ENCODE measurements at regions not wholly inside any gene's neighbourhood (a gene's known extent, or its start where the extent isn't known, plus 50 kb on each side); places are given as distances from the start of the nearest gene placed in this dataset.

DNA sequence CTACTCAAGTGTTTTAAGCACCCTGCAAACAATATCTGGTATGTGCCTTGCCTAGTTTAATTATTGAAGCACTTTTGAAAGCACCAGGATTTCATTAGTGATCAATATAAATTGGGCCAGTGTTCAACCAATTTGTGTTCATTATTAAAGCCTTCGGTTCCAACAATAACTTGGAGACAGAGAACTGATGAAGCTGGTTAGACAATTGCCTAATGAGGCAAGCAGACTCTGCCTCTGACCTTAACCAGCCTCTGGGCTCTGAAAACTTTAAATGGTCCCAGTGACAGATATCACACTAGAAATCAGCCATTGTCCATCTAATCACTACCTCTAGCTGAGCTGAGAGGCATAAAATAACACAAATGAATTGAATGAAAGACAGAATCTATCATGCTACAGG is 139.9 kb upstream of the CNTN6 start:
- DNase-seq = no peak
- no peaks in the 10 kb centered on the region for H3K36me3 Mint-ChIP-seq
- H3K4me1 Mint-ChIP-seq = no peaks in the 10 kb centered on the region
- H3K27ac Mint-ChIP-seq = no peak overlapping the region
- no peaks in the 10 kb centered on the region for H3K27me3 Mint-ChIP-seq
- no peaks in the 10 kb centered on the region for H3K9me3 Mint-ChIP-seq
- no peak overlapping the region for H3K4me3 Mint-ChIP-seq

- Mint-ChIP-seq H3K27me3 (no peaks in the 10 kb centered on the region), H3K4me1 (no peaks in the 10 kb centered on the region), H3K4me3 (no peak overlapping the region), H3K9me3 (peaks cover 10% of the 10 kb centered on the region), H3K36me3 (peaks cover 3% of the 10 kb centered on the region), H3K27ac (no peak overlapping the region)
- no peak for DNase-seq
Observed at GRCh38 chr3:963255-963654, 129.6 kb upstream of the CNTN6 start.

DNA sequence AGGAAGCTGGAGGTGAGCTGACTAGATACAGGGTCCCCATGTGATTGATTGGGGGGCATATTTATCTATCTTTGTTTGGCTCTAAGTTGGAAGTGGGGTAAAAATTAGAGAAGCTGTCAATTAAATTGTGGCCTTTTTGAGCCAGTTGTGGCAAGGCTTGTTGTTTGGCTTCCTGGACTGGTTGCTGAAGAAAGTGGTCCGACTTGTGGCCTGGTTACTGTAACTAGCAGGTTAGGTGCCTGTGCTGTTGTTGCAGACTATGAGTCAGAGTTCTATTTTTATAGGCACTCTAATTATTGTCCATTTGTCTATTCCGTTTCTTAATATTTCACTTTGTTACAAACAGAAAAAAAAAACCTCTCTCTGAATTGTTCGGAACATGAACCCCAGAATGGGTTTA is 129.1 kb upstream of the CNTN6 start:
- H3K27me3 Mint-ChIP-seq = no peaks in the 10 kb centered on the region
- DNase-seq = no peak
- no peak overlapping the region for H3K4me3 Mint-ChIP-seq
- H3K9me3 Mint-ChIP-seq = peaks cover 10% of the 10 kb centered on the region
- no peaks in the 10 kb centered on the region for H3K4me1 Mint-ChIP-seq
- peaks cover 3% of the 10 kb centered on the region for H3K36me3 Mint-ChIP-seq
- H3K27ac Mint-ChIP-seq = no peak overlapping the region

DNA sequence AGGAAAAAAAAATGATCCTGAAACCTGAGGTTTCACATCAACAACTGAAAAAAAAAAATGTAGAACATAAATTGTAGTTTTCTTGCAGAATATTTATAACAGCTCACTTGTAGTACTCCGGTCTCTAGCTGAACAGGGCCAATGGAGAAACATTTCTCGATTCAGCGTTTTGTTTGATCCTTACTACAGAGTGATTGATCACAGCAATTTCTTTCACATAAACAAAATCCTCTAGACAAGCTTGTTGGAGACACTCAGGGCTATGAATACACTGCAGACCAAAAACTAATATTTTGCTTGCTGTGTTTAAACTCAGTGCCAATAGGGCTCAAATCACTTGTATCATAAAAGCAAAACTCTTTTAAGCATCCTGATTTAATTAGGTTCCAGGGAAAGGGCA is 127.0 kb upstream of the CNTN6 start:
- Mint-ChIP-seq H3K4me3 (no peak overlapping the region), H3K27me3 (no peaks in the 10 kb centered on the region), H3K27ac (no peak overlapping the region), H3K36me3 (peaks cover 3% of the 10 kb centered on the region), H3K4me1 (no peaks in the 10 kb centered on the region), H3K9me3 (peaks cover 9% of the 10 kb centered on the region)
- no peak for DNase-seq

- no peaks in the 10 kb centered on the region for H3K27me3 Mint-ChIP-seq
- H3K36me3 Mint-ChIP-seq = peaks cover 3% of the 10 kb centered on the region
- H3K4me3 Mint-ChIP-seq = no peak overlapping the region
- no peaks in the 10 kb centered on the region for H3K4me1 Mint-ChIP-seq
- H3K27ac Mint-ChIP-seq = no peak overlapping the region
- peaks cover 10% of the 10 kb centered on the region for H3K9me3 Mint-ChIP-seq
- DNase-seq = no peak
Observed at GRCh38 chr3:966341-966740, 126.5 kb upstream of the CNTN6 start.

DNA sequence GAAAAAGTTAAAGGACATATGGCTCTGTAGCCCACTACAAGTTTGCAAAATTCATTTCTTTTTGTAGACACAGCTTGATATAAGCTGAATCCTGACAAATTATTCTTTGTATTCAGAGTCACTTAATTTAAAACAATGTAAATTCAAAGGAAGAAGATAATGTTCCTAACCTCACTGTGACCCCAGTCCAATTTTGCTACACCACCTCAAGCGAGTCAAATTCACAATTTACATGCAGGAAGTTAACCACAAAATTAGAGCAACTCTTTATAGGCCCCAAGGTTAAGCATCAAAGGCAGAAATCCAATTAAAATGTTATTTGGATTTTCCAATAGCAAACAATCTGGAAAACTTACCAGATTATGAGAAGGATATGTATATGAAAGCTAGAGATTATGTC is 119.5 kb upstream of the CNTN6 start:
- no peaks in the 10 kb centered on the region for H3K36me3 Mint-ChIP-seq
- H3K9me3 Mint-ChIP-seq = peaks cover 8% of the 10 kb centered on the region
- H3K27ac Mint-ChIP-seq = no peak overlapping the region
- DNase-seq = no peak
- H3K4me3 Mint-ChIP-seq = no peak overlapping the region
- H3K27me3 Mint-ChIP-seq = no peaks in the 10 kb centered on the region
- no peaks in the 10 kb centered on the region for H3K4me1 Mint-ChIP-seq

DNA sequence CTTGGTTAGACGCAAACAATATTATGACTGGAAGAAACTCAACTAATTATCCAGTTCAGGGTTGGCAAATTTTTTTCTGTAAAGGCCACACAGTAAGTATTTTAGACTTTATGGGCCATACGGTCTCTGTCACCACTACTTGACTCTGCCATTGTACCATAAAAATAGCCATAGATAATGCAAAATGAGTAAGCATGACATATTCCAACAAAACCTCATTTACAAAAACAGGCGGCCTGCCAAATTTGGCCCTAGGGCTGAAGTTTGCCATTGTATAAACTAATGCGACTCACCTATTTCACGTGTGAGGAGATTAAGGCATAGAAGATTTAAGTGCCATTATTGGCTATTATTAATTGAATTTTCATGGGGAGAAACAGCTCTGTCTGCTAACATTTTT is 116.8 kb upstream of the CNTN6 start:
- no peak overlapping the region for H3K27ac Mint-ChIP-seq
- H3K27me3 Mint-ChIP-seq = no peaks in the 10 kb centered on the region
- H3K4me1 Mint-ChIP-seq = no peaks in the 10 kb centered on the region
- no peak for DNase-seq
- H3K4me3 Mint-ChIP-seq = no peak overlapping the region
- H3K36me3 Mint-ChIP-seq = no peaks in the 10 kb centered on the region
- peaks cover 7% of the 10 kb centered on the region for H3K9me3 Mint-ChIP-seq

DNA sequence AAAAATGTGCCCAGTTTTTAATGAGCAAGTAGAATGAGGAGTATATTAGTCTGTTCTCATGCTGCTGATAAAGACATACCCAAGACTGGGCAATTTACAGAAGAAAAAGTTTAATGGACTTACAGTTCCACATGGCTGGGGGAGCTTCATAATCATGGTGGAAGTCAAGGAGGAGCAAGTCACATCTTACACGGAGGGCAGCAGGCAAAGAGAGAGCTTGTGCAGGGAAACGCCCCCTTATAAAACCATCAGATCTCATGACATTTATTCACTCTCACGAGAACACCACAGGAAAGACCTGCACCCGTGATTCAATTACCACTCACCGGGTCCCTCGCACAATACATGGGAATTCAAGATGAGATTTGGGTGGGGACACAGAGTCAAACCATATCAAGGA is 111.7 kb upstream of the CNTN6 start:
- no peak for DNase-seq
- H3K27ac Mint-ChIP-seq = no peak overlapping the region
- H3K36me3 Mint-ChIP-seq = no peaks in the 10 kb centered on the region
- no peaks in the 10 kb centered on the region for H3K4me1 Mint-ChIP-seq
- peaks cover 7% of the 10 kb centered on the region for H3K9me3 Mint-ChIP-seq
- no peak overlapping the region for H3K4me3 Mint-ChIP-seq
- no peaks in the 10 kb centered on the region for H3K27me3 Mint-ChIP-seq

DNA sequence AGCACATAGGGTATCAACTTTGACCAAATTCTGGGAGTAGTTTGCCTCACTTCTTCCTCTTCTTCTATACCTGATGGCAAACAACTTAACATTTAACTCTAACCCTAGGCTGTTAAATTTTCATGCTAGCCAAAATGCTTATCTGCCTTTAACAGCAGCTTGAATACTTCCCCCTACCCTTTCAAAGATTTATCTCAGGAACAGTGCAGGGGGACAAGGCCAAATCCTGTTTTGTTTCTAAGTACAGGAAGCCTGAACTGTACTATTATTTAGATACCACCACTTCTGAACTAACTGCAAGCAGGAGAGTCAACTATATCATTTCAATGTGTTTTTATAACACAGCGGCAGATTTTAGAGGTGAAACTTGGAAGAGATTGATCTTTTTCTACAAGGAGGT is 104.0 kb upstream of the CNTN6 start:
- DNase-seq = no peak
- H3K4me1 Mint-ChIP-seq = no peaks in the 10 kb centered on the region
- H3K27me3 Mint-ChIP-seq = no peaks in the 10 kb centered on the region
- H3K36me3 Mint-ChIP-seq = no peaks in the 10 kb centered on the region
- H3K27ac Mint-ChIP-seq = no peak overlapping the region
- H3K9me3 Mint-ChIP-seq = peaks cover 5% of the 10 kb centered on the region
- H3K4me3 Mint-ChIP-seq = no peak overlapping the region

GRCh38 chr3:992871-993270 is 100.0 kb upstream of the CNTN6 start:
- Mint-ChIP-seq H3K4me1 (no peaks in the 10 kb centered on the region), H3K4me3 (no peak overlapping the region), H3K36me3 (no peaks in the 10 kb centered on the region), H3K27me3 (no peaks in the 10 kb centered on the region), H3K27ac (no peak overlapping the region), H3K9me3 (peaks cover 5% of the 10 kb centered on the region)
- no peak for DNase-seq

- no peaks in the 10 kb centered on the region for H3K27me3 Mint-ChIP-seq
- H3K4me1 Mint-ChIP-seq = no peaks in the 10 kb centered on the region
- H3K36me3 Mint-ChIP-seq = no peaks in the 10 kb centered on the region
- no peak for DNase-seq
- H3K4me3 Mint-ChIP-seq = no peak overlapping the region
- H3K27ac Mint-ChIP-seq = no peak overlapping the region
- H3K9me3 Mint-ChIP-seq = no peaks in the 10 kb centered on the region
Observed at GRCh38 chr3:1002010-1002409, 90.8 kb upstream of the CNTN6 start.

DNA sequence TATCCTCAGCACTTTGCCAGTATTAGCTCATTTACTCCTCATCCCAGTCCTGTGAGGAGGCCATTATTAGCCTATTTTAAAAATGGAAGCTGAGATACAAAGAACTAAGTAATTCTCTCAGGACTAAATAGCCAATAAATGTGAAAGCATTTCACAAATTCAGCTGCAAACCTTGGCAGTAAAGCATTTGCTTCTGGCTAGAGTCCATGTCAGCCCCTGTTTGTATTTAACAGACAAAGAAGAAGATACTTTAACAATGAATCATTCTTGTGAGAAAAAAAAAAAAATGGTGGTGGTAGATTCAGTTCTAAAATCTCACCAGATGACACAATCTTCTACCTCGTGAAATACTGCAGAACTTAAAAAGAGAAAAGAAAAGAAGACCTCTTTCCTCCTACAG is 85.0 kb upstream of the CNTN6 start:
- no peak for DNase-seq
- no peaks in the 10 kb centered on the region for H3K36me3 Mint-ChIP-seq
- no peaks in the 10 kb centered on the region for H3K4me1 Mint-ChIP-seq
- no peaks in the 10 kb centered on the region for H3K9me3 Mint-ChIP-seq
- no peaks in the 10 kb centered on the region for H3K27me3 Mint-ChIP-seq
- H3K4me3 Mint-ChIP-seq = no peak overlapping the region
- H3K27ac Mint-ChIP-seq = no peak overlapping the region

GRCh38 chr3:1010228-1010627 is 82.6 kb upstream of the CNTN6 start:
- Mint-ChIP-seq H3K9me3 (peaks cover 2% of the 10 kb centered on the region), H3K36me3 (no peaks in the 10 kb centered on the region), H3K27ac (no peak overlapping the region), H3K4me1 (no peaks in the 10 kb centered on the region), H3K27me3 (no peaks in the 10 kb centered on the region), H3K4me3 (no peak overlapping the region)
- DNase-seq = no peak

DNA sequence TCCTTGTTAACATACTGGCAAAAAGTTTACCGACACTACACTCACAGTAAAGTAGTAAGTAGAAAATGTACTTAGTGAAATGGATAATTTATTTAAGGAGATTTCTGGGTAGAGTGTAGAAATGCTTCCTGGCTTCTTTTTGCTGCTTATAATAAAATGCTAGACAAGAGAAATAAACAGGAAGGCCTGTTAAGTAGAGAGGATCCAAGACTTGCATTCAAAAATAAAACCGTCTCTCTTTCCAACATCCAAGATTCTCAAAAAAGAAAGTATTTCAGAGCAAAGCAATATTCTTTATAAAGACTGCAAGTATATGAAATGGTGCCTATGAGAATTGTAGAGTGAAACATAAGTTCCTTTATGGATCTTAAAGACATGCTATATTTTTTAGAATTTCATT is 77.0 kb upstream of the CNTN6 start:
- DNase-seq = no peak
- H3K9me3 Mint-ChIP-seq = peaks cover 2% of the 10 kb centered on the region
- no peak overlapping the region for H3K4me3 Mint-ChIP-seq
- H3K4me1 Mint-ChIP-seq = no peaks in the 10 kb centered on the region
- H3K36me3 Mint-ChIP-seq = no peaks in the 10 kb centered on the region
- H3K27me3 Mint-ChIP-seq = no peaks in the 10 kb centered on the region
- H3K27ac Mint-ChIP-seq = no peak overlapping the region

DNA sequence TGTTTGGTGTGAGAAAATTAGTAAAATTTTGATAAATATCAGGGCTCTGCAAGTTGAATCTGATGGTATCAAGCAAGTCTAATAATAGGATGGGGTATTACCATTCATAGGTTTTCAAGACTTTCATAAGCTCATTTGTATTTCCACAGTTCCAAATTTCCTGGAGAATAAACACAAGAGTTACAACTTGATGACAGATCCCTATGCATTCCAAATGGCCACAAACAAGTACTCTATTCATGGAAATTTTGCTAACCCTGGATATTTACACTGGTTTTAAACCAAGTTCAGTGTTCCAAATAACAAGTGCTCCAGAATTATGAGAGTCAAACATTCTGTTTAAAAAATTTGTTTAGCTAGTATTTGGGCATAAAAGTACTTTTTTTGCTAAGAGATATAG is 75.0 kb upstream of the CNTN6 start:
- H3K9me3 Mint-ChIP-seq = peaks cover 3% of the 10 kb centered on the region
- H3K36me3 Mint-ChIP-seq = no peaks in the 10 kb centered on the region
- H3K4me1 Mint-ChIP-seq = no peaks in the 10 kb centered on the region
- H3K27me3 Mint-ChIP-seq = no peaks in the 10 kb centered on the region
- H3K4me3 Mint-ChIP-seq = no peak overlapping the region
- no peak for DNase-seq
- no peak overlapping the region for H3K27ac Mint-ChIP-seq

DNA sequence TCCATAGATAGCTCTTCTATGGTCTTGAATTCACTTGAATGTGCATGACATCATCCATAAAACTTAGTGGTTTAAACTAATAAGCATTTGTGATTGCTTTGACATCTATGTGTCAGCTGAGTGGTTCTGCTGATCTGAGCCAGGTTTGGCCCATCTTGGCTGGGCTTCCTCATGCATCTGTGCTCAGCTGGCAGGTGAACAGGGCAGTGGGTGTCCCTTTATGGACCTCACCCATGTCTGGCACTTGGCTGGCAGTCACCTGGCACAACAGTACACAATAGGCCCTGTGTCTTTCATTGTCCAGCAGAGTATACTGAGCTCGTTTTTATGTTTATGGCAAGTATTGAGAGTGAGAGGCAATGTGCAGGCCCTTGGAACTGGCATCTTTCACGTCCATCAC is 73.7 kb upstream of the CNTN6 start:
- peaks cover 3% of the 10 kb centered on the region for H3K9me3 Mint-ChIP-seq
- no peak overlapping the region for H3K27ac Mint-ChIP-seq
- H3K27me3 Mint-ChIP-seq = no peaks in the 10 kb centered on the region
- no peaks in the 10 kb centered on the region for H3K36me3 Mint-ChIP-seq
- no peak overlapping the region for H3K4me3 Mint-ChIP-seq
- no peaks in the 10 kb centered on the region for H3K4me1 Mint-ChIP-seq
- no peak for DNase-seq

GRCh38 chr3:1026395-1026794 is 66.4 kb upstream of the CNTN6 start:
- no peak for DNase-seq
- H3K27ac Mint-ChIP-seq = no peak overlapping the region
- H3K4me1 Mint-ChIP-seq = no peaks in the 10 kb centered on the region
- no peaks in the 10 kb centered on the region for H3K36me3 Mint-ChIP-seq
- no peaks in the 10 kb centered on the region for H3K27me3 Mint-ChIP-seq
- no peak overlapping the region for H3K4me3 Mint-ChIP-seq
- H3K9me3 Mint-ChIP-seq = peaks cover 6% of the 10 kb centered on the region
